Chondrocyte (in vitro differentiated cells): ENCODE measurements at regions not wholly inside any gene's neighbourhood (a gene's known extent, or its start where the extent isn't known, plus 50 kb on each side); places are given as distances from the start of the nearest gene placed in this dataset.

ENCODE experiments used
- DNase-seq: peaks from one replicate; pipeline ENCODE4 v3.0.0; 2021; ENCODE audit warnings: mixed read lengths, low spot score
- H3K27ac Mint-ChIP-seq: one replicate; pipeline ENCODE4 v1.8.0; 2021; ENCODE audit warnings: mild to moderate bottlenecking, moderate library complexity, mixed read lengths; ENCODE audit not compliant: unreplicated experiment
- H3K27me3 Mint-ChIP-seq: 2 replicates; pipeline ENCODE4 v1.8.0; 2021; ENCODE audit warnings: low read depth, mixed read lengths
- H3K36me3 Mint-ChIP-seq: 2 replicates; pipeline ENCODE4 v1.8.0; 2021; ENCODE audit warnings: low read depth, mixed read lengths
- H3K4me1 Mint-ChIP-seq: 2 replicates; pipeline ENCODE4 v1.8.0; 2021; ENCODE audit warnings: low read depth, mild to moderate bottlenecking, mixed read lengths
- H3K4me3 Mint-ChIP-seq: one replicate; pipeline ENCODE4 v1.8.0; 2021; ENCODE audit warnings: mild to moderate bottlenecking, moderate library complexity, mixed read lengths; ENCODE audit not compliant: unreplicated experiment
- H3K9me3 Mint-ChIP-seq: 2 replicates; pipeline ENCODE4 v1.8.0; 2021; ENCODE audit warnings: low read depth, mixed read lengths
- TF ChIP-seq, protein P1 (sequence below): fragments of 200-600 bp; sonication (generic); IDR thresholded peaks from 2 replicates; pipeline ENCODE4 v1.5.0; 2021; ENCODE audit warnings: antibody characterized with exemption, mild to moderate bottlenecking, moderate library complexity

DNA sequence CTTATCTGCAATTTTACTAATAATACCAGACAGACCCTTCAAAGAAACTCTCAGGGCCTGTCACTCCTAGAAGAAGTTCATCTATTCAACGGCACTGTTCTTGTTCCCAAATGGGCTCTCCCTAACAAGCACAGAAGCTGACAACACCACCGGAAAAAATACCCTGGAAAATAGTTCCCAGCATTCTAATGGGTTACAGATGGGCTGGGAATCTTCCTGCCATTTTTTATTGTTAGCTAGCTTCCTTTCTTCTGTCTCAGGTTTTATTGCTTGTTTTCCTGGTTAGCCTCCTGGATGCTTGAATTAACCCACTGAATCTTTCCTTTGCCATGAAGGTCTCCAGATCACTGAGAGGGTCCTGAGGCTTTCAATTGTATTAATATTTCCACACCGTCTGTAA, 689.8 kb upstream of the NRP1 start:
- Mint-ChIP-seq H3K9me3 (peaks cover 9% of the 10 kb centered on the region), H3K27ac (no peak overlapping the region), H3K4me3 (no peak overlapping the region), H3K36me3 (no peaks in the 10 kb centered on the region), H3K27me3 (no peaks in the 10 kb centered on the region), H3K4me1 (no peaks in the 10 kb centered on the region)
- DNase-seq: no peak
- TF ChIP-seq, protein P1, sequence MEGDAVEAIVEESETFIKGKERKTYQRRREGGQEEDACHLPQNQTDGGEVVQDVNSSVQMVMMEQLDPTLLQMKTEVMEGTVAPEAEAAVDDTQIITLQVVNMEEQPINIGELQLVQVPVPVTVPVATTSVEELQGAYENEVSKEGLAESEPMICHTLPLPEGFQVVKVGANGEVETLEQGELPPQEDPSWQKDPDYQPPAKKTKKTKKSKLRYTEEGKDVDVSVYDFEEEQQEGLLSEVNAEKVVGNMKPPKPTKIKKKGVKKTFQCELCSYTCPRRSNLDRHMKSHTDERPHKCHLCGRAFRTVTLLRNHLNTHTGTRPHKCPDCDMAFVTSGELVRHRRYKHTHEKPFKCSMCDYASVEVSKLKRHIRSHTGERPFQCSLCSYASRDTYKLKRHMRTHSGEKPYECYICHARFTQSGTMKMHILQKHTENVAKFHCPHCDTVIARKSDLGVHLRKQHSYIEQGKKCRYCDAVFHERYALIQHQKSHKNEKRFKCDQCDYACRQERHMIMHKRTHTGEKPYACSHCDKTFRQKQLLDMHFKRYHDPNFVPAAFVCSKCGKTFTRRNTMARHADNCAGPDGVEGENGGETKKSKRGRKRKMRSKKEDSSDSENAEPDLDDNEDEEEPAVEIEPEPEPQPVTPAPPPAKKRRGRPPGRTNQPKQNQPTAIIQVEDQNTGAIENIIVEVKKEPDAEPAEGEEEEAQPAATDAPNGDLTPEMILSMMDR: no peak

- DNase-seq: no peak
- Mint-ChIP-seq H3K27ac (no peak overlapping the region), H3K4me1 (no peaks in the 10 kb centered on the region), H3K4me3 (no peak overlapping the region), H3K36me3 (no peaks in the 10 kb centered on the region), H3K27me3 (no peaks in the 10 kb centered on the region), H3K9me3 (peaks cover 9% of the 10 kb centered on the region)
- TF ChIP-seq, protein P1: no peak
These were observed 687.7 kb upstream of the NRP1 start for GRCh38 chr10:34022195-34022594.

DNA sequence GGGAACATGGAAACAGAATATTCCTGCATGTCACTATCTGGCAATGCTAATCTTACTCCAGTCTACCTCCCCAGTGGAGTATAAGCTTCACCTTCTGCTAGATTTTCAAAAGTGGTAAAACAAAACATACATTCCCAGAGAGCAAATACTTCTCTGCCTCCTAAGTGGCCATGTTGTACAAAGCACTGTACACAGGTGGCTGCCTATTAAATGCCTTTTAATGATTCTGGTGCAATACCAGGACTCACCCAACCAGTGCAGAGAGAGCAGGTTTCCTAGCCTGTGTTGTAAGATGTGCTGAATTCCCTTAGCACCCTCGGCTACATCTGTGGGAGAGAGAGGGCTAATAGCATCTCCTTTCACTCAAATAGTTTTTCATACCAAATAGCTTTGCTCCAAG, 684.3 kb upstream of the NRP1 start:
- Mint-ChIP-seq H3K27ac (no peak overlapping the region), H3K36me3 (no peaks in the 10 kb centered on the region), H3K27me3 (no peaks in the 10 kb centered on the region), H3K9me3 (no peaks in the 10 kb centered on the region), H3K4me3 (no peak overlapping the region), H3K4me1 (peaks cover 6% of the 10 kb centered on the region)
- no peak for DNase-seq
- TF ChIP-seq, protein P1: no peak

DNA sequence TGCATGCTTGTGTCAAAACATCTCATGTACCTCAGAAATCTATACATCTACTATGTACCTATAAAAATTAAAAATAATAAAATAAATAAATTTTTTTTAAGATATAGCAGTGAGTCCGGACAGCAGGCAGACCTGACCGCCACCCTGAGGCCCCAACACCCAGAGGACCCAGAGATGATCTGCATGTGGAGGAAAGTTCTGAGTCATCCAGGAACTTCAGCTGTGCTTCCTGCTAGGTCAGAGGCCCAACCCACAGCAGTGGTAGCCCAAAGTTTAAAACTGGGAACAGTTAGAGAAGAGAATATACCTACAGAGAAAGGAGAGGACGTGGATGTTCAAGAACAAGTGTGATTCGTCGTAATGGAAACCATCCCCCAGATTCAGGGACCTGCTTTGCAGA, 683.7 kb upstream of the NRP1 start:
- Mint-ChIP-seq H3K27me3 (no peaks in the 10 kb centered on the region), H3K4me3 (no peak overlapping the region), H3K36me3 (no peaks in the 10 kb centered on the region), H3K4me1 (peaks cover 6% of the 10 kb centered on the region), H3K9me3 (no peaks in the 10 kb centered on the region), H3K27ac (no peak overlapping the region)
- DNase-seq: no peak
- TF ChIP-seq, protein P1: no peak

DNA sequence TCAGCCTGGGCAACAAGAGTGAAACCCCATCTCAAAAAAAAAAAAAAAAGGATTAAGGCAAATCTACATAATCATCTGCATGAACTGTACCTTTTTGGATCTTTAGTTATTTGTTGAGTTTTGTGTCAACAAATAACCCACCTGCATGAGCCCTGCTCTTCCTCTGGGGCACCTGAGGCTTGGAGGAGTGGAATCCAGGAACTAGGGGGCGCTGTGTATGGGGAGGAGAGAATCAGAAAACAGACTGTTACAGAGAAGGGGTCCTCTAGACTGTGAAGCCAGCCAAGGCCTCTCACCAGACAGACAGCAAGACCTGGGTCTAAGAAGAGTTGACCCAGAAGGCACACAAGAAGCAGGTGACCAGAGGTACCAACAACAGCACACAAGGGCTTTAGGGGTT, 682.8 kb upstream of the NRP1 start:
- Mint-ChIP-seq H3K27me3 (no peaks in the 10 kb centered on the region), H3K27ac (no peak overlapping the region)
- TF ChIP-seq, protein P1: peak; percentile 23

More for the DNA sequence above, 682.8 kb upstream of the NRP1 start:
- Mint-ChIP-seq H3K4me1 (peaks cover 6% of the 10 kb centered on the region), H3K4me3 (no peak overlapping the region), H3K36me3 (no peaks in the 10 kb centered on the region), H3K9me3 (no peaks in the 10 kb centered on the region)
- no peak for DNase-seq
